Fibroblast of pulmonary artery (primary cell): ENCODE measurements at regions not wholly inside any gene's neighbourhood (a gene's known extent, or its start where the extent isn't known, plus 50 kb on each side); places are given as distances from the start of the nearest gene placed in this dataset.

ENCODE experiments used
- DNase-seq: peaks from one replicate; pipeline ENCODE4 v3.0.0-alpha.2; 2010; ENCODE audit warnings: low read depth
- H3K4me3 ChIP-seq: replicated peaks from 2 replicates; pipeline ENCODE4 v1.5.1; 2011; ENCODE audit warnings: low read depth, mild to moderate bottlenecking, control low read depth, low read length, moderate library complexity
- TF ChIP-seq, protein P1 (sequence below): IDR thresholded peaks from 2 replicates; pipeline ENCODE4 v1.5.1; 2011; ENCODE audit warnings: mild to moderate bottlenecking, control low read depth, low read length, inconsistent platforms; ENCODE audit errors: missing control alignments

DNA sequence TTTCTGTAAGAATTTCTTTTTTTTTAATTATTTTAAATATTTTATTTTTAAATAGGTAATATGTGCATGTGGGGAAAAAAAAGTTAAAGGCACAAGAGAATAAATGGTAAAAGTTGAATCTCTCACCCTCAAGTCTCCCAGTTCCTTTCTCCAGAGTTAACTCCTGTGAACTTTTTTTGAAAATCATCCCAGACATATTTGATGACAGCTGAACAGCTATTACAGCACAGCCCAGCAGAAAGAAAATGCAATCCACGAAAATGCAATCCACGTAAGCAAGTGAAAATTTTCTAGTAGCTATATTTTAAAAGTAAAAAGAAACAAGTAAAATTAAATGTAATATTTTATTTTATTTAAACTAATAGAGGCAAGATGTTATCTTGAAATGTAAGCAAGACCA is 310.0 kb upstream of the RUNX1 start:
- no peak for DNase-seq
- H3K4me3 ChIP-seq, result no peak overlapping the region
- TF ChIP-seq, protein P1, sequence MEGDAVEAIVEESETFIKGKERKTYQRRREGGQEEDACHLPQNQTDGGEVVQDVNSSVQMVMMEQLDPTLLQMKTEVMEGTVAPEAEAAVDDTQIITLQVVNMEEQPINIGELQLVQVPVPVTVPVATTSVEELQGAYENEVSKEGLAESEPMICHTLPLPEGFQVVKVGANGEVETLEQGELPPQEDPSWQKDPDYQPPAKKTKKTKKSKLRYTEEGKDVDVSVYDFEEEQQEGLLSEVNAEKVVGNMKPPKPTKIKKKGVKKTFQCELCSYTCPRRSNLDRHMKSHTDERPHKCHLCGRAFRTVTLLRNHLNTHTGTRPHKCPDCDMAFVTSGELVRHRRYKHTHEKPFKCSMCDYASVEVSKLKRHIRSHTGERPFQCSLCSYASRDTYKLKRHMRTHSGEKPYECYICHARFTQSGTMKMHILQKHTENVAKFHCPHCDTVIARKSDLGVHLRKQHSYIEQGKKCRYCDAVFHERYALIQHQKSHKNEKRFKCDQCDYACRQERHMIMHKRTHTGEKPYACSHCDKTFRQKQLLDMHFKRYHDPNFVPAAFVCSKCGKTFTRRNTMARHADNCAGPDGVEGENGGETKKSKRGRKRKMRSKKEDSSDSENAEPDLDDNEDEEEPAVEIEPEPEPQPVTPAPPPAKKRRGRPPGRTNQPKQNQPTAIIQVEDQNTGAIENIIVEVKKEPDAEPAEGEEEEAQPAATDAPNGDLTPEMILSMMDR, result no peak

DNA sequence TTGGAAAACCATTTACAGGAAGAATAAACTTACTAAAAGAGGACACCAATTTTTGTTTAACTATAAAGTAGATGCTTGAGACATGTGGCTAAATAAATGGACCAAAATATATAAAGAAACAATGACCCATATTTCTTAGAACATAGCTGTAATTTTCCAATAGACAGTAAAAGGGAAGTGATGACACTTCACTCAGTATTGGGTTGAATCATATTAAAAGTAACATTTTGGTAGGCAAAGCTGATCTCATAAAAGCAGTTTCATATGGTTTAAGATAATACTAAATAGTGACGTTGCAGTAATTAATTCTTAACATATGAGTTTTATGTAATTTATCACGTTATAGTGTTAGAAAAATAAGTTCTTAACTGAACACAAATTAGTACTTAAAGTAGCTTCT is 308.9 kb upstream of the RUNX1 start:
- no peak overlapping the region for H3K4me3 ChIP-seq
- TF ChIP-seq, protein P1, result no peak
- DNase-seq, result no peak

DNA sequence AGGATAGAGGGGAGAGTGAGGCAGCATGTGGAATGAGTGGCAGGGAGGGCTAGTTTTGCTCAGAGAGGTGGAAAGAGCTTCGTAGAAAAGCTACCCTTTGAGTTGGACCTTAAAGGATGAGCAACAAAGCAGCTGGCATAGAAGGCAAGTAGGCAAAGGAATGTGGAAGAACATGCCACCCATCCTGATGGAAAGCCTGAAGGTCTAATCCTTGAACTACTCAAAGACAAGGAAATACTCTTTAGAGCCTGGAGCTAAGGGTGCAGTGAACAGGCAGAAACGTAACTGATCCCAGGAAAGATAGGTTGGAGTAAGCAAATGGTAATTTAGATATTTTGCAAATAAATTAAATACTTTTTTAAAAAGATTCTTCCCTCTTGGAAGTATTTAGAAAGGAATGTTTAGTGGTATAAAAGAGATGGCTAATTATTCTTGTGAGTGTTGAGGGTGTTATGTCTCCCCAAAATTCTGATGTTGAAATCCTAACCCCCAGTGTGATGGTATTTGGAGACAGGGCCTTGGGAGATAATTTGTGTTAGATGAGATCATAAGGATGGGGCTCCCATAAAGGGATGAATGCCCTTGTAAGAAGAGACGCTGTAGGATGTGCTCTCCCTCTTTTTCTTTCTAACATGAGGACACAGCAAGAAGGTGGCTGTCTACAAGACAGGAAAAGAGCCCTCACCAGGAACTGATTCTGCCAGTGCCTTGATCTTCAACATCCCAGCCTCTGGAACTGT is 308.1 kb upstream of the RUNX1 start:
- no peak overlapping the region for H3K4me3 ChIP-seq
- no peak for DNase-seq
- TF ChIP-seq, protein P1, result no peak

DNA sequence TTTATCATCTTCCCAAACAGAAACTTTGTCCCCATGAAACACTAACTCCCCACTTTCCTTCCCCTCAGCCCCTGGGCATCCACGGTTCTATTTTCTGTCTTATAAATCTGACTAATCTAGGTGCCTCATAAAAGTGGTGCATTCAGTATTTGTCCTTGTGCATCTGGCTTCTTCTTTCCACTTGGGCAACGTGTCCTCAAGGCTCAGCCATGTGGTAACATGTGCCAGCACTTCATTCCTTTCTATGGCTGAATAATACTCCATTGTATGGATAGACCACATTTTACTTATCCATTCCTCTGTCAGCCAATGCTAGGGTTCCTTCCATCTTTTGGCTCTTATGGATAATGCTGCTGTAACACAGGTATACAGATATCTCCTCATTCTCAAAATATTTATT is 305.0 kb upstream of the RUNX1 start:
- H3K4me3 ChIP-seq, result no peak overlapping the region
- no peak for DNase-seq
- TF ChIP-seq, protein P1, result no peak

DNA sequence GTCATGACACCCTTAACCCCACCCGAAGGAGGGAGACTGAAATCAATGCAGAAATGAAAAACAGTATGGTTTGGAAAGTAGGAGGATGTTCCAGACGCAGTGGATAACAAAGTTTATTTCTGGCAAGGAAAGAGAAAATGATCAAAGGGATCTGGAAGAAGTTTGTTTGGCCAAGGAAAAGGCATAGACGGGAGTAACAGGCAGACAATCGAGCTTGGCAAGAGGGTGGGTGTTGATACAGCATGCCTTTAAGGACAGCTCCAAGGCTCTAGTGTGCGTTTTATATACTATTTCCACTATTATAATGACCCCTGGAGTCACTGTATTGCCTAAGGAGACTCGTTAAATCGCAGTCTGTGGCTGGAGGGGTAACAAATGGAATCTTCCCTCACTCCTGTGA is 303.7 kb upstream of the RUNX1 start:
- DNase-seq, result no peak
- no peak overlapping the region for H3K4me3 ChIP-seq
- TF ChIP-seq, protein P1, result no peak

DNA sequence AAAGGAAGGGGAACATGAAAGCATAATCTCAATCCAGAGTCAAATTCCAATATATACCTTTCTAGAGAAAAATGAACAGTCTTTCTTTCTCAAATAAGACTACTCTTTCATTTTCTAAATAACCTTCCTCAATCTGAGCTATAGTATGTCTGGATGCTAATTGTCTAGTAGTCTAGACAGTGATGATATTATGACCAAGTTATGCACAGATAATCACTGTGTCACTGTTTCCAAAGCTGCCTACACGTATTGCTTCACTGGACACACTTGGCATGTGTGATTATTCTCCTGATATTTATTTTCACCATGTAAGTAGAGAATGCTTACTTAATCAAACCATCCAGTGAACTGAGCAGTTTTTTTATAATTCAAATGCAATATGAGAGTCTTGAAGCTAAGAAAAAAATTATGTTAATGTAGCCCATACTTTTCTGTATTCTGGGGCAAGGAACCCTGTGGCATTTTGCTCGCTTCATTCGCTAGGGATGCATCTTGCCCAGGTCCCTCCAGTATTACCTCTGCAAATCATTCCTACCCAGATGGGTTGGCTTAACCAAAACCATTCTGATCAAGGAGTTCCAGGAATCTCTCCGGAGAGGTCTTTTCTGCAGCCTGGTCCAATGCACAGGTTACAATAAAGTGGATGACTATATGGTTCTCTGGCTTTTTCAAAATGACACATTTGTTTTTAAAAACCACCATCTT is 303.1 kb upstream of the RUNX1 start:
- TF ChIP-seq, protein P1, result no peak
- H3K4me3 ChIP-seq, result no peak overlapping the region
- peak; percentile 75 for DNase-seq
